Stimulated activated CD8-positive, alpha-beta memory T cell treated with anti-CD3 and anti-CD28 coated beads, Interleukin-4, amount 100 ng/mL, for 24 hours (primary cell): ENCODE measurements at regions not wholly inside any gene's neighbourhood (a gene's known extent, or its start where the extent isn't known, plus 50 kb on each side); places are given as distances from the start of the nearest gene placed in this dataset.

Experiments used
- DNase-seq: peaks from one replicate; pipeline ENCODE4 v3.0.0-alpha.2; 2020; ENCODE audit warnings: low read depth

DNA sequence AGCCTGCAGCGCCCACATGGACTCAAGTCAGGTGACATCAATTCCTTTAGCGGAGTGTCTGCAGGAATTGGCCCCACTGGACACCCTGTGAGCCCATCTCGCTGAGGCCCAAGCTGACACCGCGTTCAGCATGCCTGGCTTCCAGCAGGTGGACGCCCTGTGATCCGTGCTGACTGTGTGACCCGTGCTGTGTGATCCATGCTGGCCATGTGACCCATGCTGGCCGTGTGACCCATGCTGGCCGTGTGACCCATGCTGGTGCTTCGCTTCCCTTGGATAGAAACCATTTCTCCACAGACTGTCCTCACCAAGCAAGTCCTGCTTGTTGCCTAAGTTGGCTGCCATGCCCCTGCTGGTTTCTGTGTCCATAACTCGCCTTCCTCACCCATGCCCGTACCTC lies 392.1 kb downstream of the BRD1 start:
- no peak for DNase-seq

- DNase-seq: no peak
Observed at GRCh38 chr22:49433717-49434611, 393.7 kb downstream of the BRD1 start.

DNA sequence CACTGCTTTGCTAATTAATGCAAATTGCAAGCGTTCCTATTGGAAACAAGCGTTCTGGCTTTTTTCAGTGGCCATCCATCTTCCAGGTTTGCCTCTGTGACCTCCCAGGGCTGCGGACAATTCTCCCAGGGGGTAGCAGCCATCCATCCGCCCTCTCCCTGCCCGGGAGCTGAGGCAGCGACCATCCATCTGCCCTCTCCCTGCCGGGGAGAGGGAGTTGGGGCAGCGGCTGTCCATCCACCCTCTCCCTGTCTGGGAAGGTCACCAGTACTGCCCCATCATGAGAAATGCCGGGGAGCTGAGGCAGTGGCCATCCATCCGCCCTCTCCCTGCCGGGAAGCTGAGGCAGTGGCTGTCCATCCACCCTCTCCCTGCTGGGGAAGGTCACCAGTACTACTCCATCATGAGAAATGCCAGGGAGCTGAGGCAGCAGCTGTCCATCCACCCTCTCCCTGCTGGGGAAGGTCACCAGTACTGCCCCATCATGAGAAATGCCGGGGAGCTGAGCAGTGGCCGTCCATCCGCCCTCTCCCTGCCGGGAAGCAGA lies 394.7 kb downstream of the BRD1 start:
- DNase-seq: no peak

- DNase-seq: no peak
Observed at GRCh38 chr22:49432211-49432896, 395.3 kb downstream of the BRD1 start.

DNA sequence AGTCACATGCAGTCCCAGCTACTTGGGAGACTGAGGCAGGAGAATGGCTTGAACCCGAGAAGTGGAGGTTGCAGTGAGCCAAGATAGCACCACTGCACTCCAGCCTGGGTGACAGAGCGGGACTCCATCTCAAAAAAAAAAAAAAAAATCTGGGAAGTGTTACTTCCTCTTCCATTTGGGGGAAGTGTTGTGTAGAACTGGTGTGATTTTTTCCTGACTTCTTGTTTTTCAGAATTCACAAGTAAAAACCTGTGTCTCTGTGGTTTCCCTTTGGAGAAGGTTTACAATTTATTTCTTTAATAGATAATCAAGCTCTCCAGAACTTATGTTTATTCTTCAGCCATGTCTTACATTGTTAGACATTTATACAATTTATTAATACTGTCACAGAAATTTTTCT lies 396.1 kb downstream of the BRD1 start:
- no peak for DNase-seq

DNA sequence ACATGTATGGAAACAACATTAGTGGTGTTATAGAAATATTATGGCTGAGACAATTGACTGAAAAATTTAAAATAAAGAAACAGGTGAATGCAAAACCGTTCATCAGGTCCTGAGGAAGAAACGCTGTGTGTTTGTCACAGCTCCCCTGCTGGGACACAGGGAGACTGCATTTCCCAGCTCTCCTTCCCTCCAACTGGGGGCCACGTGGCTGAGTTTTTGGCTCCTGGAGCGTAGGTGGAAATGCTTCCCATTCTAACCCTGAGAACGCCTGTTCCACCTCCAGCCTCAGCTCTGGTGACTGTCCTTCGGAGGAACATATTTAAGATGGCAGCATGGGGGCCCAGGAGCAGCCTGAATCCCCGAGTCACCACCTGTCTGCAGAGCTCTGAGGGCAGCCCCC lies 398.6 kb downstream of the BRD1 start:
- no peak for DNase-seq

- no peak for DNase-seq
Observed at GRCh38 chr22:49427941-49428340, 399.7 kb downstream of the BRD1 start.

DNA sequence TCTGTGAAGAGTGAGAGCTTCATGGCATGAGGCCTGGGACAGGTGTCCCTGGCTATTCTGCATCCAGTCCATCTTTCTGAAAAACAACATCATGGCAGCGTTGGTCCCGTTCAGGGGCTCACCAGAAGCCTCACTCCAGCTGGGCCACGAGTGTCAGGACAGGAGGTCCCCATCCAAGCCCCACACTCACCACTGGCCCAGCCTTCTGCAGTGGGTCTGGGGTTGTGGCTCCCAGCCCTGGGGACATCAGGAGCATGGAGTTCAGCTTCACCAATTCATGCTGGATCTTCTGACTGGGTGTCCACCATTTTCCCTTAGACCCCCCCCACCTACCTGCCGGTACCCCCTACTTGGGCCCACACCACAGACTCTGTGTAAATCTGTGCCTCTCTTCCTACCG lies 400.3 kb downstream of the BRD1 start:
- DNase-seq: no peak

DNA sequence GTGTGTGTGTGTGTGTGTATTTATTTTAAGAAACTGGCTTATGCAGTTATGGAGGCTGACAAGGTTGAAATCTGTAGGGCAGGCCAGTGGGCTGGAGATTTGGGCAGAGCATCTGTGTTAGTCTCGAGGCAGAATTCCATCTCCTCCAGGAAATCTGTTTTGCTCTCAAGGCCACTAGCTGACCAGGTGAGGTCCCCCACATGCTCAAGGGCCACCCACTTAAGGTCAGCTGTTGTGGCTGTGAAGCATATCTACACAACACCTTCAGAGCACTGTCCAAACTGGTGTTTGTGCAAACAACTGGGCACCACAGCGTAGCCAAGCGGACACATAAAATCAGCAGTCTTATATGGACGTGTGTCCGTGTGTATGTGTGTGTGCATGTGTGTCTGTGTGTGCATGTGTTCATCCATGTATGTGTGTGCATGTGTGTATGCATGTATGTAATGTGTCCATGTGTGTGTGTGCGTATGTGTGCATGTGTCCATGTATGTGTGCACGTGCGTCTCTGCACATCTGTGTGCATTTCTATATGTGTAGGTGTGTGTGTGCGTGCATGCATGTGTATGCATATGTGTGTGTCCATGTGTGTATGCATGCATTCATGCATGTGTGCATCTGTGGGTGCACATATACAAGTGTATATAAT lies 400.9 kb downstream of the BRD1 start:
- no peak for DNase-seq

DNA sequence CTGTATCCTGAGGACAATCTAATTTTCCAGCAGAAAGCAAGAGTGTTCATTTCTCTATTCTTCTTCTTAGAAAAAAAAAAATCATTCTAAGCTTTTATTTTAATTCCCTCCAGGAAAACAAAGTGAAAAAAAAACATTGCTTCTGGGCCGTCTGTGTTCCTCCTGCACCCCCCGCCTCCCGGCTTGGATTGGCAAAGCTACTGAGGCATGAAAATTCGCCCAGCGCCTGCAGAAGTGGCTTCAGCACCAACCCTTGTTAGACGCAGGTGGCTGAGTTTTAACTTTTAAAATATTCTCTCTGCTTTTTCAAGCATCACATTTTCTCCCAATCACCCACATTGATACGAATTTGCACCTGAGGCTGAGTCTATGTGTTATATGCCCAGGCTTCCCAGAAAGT lies 401.6 kb downstream of the BRD1 start:
- DNase-seq: no peak

- DNase-seq: no peak
Observed at GRCh38 chr22:49425356-49425755, 402.3 kb downstream of the BRD1 start.

- no peak for DNase-seq
Observed at GRCh38 chr22:49424893-49425270, 402.8 kb downstream of the BRD1 start.

GRCh38 chr22:49423125-49423650 lies 404.5 kb downstream of the BRD1 start:
- no peak for DNase-seq

- no peak for DNase-seq
Observed at GRCh38 chr22:49422701-49423100, 405.0 kb downstream of the BRD1 start.

- DNase-seq: no peak
Observed at GRCh38 chr22:49420651-49421050, 407.0 kb downstream of the BRD1 start.

- DNase-seq: no peak
Observed at GRCh38 chr22:49419661-49420060, 408.0 kb downstream of the BRD1 start.

GRCh38 chr22:49418943-49419342 lies 408.7 kb downstream of the BRD1 start:
- DNase-seq: no peak

- no peak for DNase-seq
Observed at GRCh38 chr22:49418341-49418894, 409.3 kb downstream of the BRD1 start.

DNA sequence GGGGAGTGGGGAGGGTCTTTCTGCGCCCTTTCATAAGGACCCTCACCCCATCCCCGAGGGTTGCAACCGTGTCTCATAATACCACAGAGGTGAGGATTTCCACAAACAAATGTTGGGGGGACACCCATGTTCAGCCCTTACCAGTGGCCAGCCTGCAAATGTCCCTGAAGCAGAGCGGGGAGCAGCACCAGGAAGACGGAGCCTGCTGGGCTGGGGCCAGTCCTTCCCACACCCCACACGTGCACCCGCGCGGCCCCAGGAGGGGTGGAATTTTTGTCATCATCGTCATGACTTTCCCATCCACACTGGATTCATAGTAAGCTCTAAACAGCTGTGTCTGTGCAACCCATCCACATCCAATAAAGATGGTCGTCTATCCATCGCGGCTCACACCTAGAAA lies 409.8 kb downstream of the BRD1 start:
- no peak for DNase-seq

DNA sequence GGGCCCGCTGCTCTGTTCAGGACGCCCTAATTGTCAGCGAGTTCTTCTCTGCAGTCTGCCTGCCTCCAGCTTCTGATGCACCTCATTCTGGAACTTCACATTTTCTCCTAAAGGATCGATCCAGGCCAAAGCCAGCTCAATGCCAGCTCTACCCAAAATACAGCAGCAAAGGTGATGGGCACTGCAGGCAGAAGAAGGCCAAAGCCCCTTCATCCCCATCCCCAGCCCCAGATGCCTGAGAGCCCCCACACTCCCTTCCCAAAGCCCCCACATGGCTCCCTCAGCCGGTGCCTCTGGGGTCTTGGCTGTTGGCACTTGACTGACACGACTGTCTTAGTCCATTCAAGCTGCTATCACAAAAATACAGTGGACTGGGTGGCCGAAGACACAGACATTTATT lies 410.3 kb downstream of the BRD1 start:
- no peak for DNase-seq

- no peak for DNase-seq
Observed at GRCh38 chr22:49415151-49415951, 412.3 kb downstream of the BRD1 start.
